ENCODE measurements at regions not wholly inside any gene's neighbourhood (a gene's known extent, or its start where the extent isn't known, plus 50 kb on each side); places are given as distances from the start of the nearest gene placed in this dataset.

GRCh38 chr9:16100537-16101091 lies 547.8 kb downstream of the CCDC171 start:
- DNase-seq = no peak

GRCh38 chr9:16102154-16102553 lies 549.3 kb downstream of the CCDC171 start:
- no peak for DNase-seq

GRCh38 chr9:16103620-16104397 lies 551.0 kb downstream of the CCDC171 start:
- no peak for DNase-seq

- no peak for DNase-seq
These were observed 552.6 kb downstream of the CCDC171 start for GRCh38 chr9:16105168-16106020.

GRCh38 chr9:16106021-16106571 lies 553.3 kb downstream of the CCDC171 start:
- DNase-seq = no peak

GRCh38 chr9:16112116-16112515 lies 559.3 kb downstream of the CCDC171 start:
- no peak for DNase-seq

GRCh38 chr9:16115994-16116393 lies 563.2 kb downstream of the CCDC171 start:
- DNase-seq = no peak

GRCh38 chr9:16118043-16118442 lies 565.2 kb downstream of the CCDC171 start:
- DNase-seq = no peak

GRCh38 chr9:16119261-16120230 lies 566.7 kb downstream of the CCDC171 start:
- no peak for DNase-seq

GRCh38 chr9:16120231-16120641 lies 567.4 kb downstream of the CCDC171 start:
- DNase-seq = no peak

GRCh38 chr9:16120727-16121126 lies 567.9 kb downstream of the CCDC171 start:
- DNase-seq = no peak

GRCh38 chr9:16121168-16121567 lies 568.3 kb downstream of the CCDC171 start:
- DNase-seq = no peak

GRCh38 chr9:16121601-16122286 lies 568.9 kb downstream of the CCDC171 start:
- no peak for DNase-seq

GRCh38 chr9:16125629-16126028 lies 572.8 kb downstream of the CCDC171 start:
- no peak for DNase-seq

- DNase-seq = no peak
These were observed 573.2 kb downstream of the CCDC171 start for GRCh38 chr9:16126042-16126441.

- no peak for DNase-seq
These were observed 575.2 kb downstream of the CCDC171 start for GRCh38 chr9:16128003-16128402.

- DNase-seq = no peak
These were observed 578.4 kb downstream of the CCDC171 start for GRCh38 chr9:16131264-16131663.

GRCh38 chr9:16132513-16132912 lies 579.7 kb downstream of the CCDC171 start:
- DNase-seq = no peak

GRCh38 chr9:16133032-16133431 lies 580.2 kb downstream of the CCDC171 start:
- no peak for DNase-seq

GRCh38 chr9:16133556-16134227 lies 580.8 kb downstream of the CCDC171 start:
- DNase-seq = no peak

- no peak for DNase-seq
These were observed 581.5 kb downstream of the CCDC171 start for GRCh38 chr9:16134351-16134750.

Measured in cerebellar nuclear complex (tissue), 1 donor.